GM12878 (cell line): ENCODE measurements at regions not wholly inside any gene's neighbourhood (a gene's known extent, or its start where the extent isn't known, plus 50 kb on each side); places are given as distances from the start of the nearest gene placed in this dataset.

Experiments used
- ATAC-seq: fragments of 200-7000 bp; cut with Tn5 transposase; 3 replicates; pipeline ENCODE4 v1.9.1; 2020; ENCODE audit warnings: mild to moderate bottlenecking, moderate library complexity
- BruUV-seq: library from RNA; stranded (reverse); fragments of 400-500 nt; replicated peaks from 2 replicates; lab custom pipeline; 2021; lab: Mats Ljungman, UMichigan
- CTCF ChIA-PET: fragments of 300-600 bp; sonication (Branson Sonifier 250); formaldehyde crosslinking; extraction: SDS; loops from one replicate; lab custom pipeline; 2021; ENCODE audit warnings: inconsistent platforms; lab: Yijun Ruan, JAX
- POLR2A ChIA-PET: fragments of 350-600 bp; formaldehyde crosslinking; extraction: SDS; loops from one replicate; lab custom pipeline; 2021; ENCODE audit warnings: inconsistent platforms; lab: Charles Lee
- RAD21 ChIA-PET: fragments of 300-600 bp; sonication (Branson Sonifier 250); formaldehyde crosslinking; loops from one replicate; lab custom pipeline; 2023; ENCODE audit warnings: antibody characterized with exemption; ENCODE audit not compliant: unreplicated experiment; lab: Charles Lee
- SMC1A ChIA-PET: fragments of 300-600 bp; sonication (Branson Sonifier 250); formaldehyde crosslinking; loops from one replicate; lab custom pipeline; 2023; ENCODE audit not compliant: unreplicated experiment, uncharacterized antibody; lab: Charles Lee
- DNase-seq: peaks from one replicate; pipeline ENCODE4 v3.0.0-alpha.2; 2011; ENCODE audit warnings: low read depth, low spot score
- FAIRE-seq: peaks from 3 replicates; lab custom pipeline; 2011; peaks lifted over from hg19 to GRCh38; lab: Jason Lieb, UNC
- H2AFZ ChIP-seq: 2 replicates; pipeline ENCODE4 v1.6.0; 2011; ENCODE audit warnings: low read depth, low read length, control low read depth; ENCODE audit not compliant: control insufficient read depth
- H3K27ac ChIP-seq: 2 replicates; pipeline ENCODE4 v1.5.1; 2011; ENCODE audit warnings: control low read depth; ENCODE audit not compliant: control insufficient read depth, insufficient read depth
- H3K27me3 ChIP-seq, 2 experiments: replicated peaks in 1 of 2; 2 replicates each; pipeline versions ENCODE4 v1.6.0 to v1.6.1; 2011; ENCODE audit warnings: low read length in 1 of 2; ENCODE audit not compliant: control insufficient read depth in 2 of 2, insufficient read depth in 2 of 2
- H3K36me3 ChIP-seq, 2 experiments: 2 replicates each; pipeline ENCODE4 v1.5.1; 2011; ENCODE audit warnings: low read length in 1 of 2; ENCODE audit not compliant: control insufficient read depth in 2 of 2, insufficient read depth in 2 of 2
- H3K4me1 ChIP-seq: 2 replicates; pipeline ENCODE4 v1.6.1; 2011; ENCODE audit warnings: mild to moderate bottlenecking, low read length, moderate library complexity, mixed read lengths; ENCODE audit not compliant: control insufficient read depth, insufficient read depth
- H3K4me2 ChIP-seq: 2 replicates; pipeline ENCODE4 v1.6.0; 2011; ENCODE audit warnings: control low read depth; ENCODE audit not compliant: control insufficient read depth, insufficient read depth
- H3K4me3 ChIP-seq: fragments of 200-600 bp; sonication (generic); 2 replicates; pipeline ENCODE4 v1.5.1; 2016
- H3K79me2 ChIP-seq: 2 replicates; pipeline ENCODE4 v1.6.0; 2011; ENCODE audit warnings: low read length; ENCODE audit not compliant: control insufficient read depth, insufficient read depth
- H3K9ac ChIP-seq: 2 replicates; pipeline ENCODE4 v1.8.0; 2011; ENCODE audit warnings: low read length, control low read depth, mixed read lengths; ENCODE audit not compliant: control insufficient read depth, insufficient read depth
- H3K9me3 ChIP-seq: replicated peaks from 3 replicates; pipeline ENCODE4 v1.5.1; 2011; ENCODE audit warnings: mild to moderate bottlenecking, low read length; ENCODE audit not compliant: control insufficient read depth, insufficient read depth
- H4K20me1 ChIP-seq: 2 replicates; pipeline ENCODE4 v1.6.0; 2011; ENCODE audit not compliant: control insufficient read depth, insufficient read depth
- ATF7 ChIP-seq: fragments of 450-650 bp; IDR thresholded peaks from 2 replicates; pipeline ENCODE4 v1.6.1; 2016; ENCODE audit warnings: low read depth, mild to moderate bottlenecking
- CBX3 ChIP-seq: fragments of 200-600 bp; sonication (generic); IDR thresholded peaks from 2 replicates; pipeline ENCODE4 v1.6.1; 2016; ENCODE audit warnings: low read depth, borderline replicate concordance
- ESRRA ChIP-seq: IDR thresholded peaks from 2 replicates; pipeline ENCODE4 v1.6.1; 2012; ENCODE audit warnings: mild to moderate bottlenecking, low read length, improper control_type of control experiment
- PML ChIP-seq: IDR thresholded peaks from 2 replicates; pipeline ENCODE4 v1.6.1; 2012; ENCODE audit warnings: low read length, inconsistent platforms
- SUPT20H ChIP-seq: IDR thresholded peaks from 2 replicates; pipeline ENCODE4 v1.6.1; 2011; ENCODE audit warnings: low read depth, mild to moderate bottlenecking, low read length, moderate library complexity, borderline replicate concordance; ENCODE audit not compliant: control insufficient read depth
- TCF12 ChIP-seq: IDR thresholded peaks from 2 replicates; pipeline ENCODE4 v1.6.1; 2011; ENCODE audit warnings: low read depth, mild to moderate bottlenecking, low read length
- TCF7 ChIP-seq: IDR thresholded peaks from 2 replicates; pipeline ENCODE4 v1.6.1; 2014; ENCODE audit warnings: antibody characterized with exemption, borderline replicate concordance
- ZBED1 ChIP-seq: IDR thresholded peaks from 2 replicates; pipeline ENCODE4 v1.6.1; 2016; ENCODE audit warnings: borderline replicate concordance
- WGBS: methylation state at CpG from one replicate; pipeline ENCODE4 v1.1.6; 2016; ENCODE audit warnings: low lambda C conversion rate; ENCODE audit not compliant: insufficient replicate concordance, insufficient coverage; ENCODE audit errors: missing lambda C conversion rate; 5-methylcytosine and 5-hydroxymethylcytosine counted together
- in situ Hi-C: fragments of 300-500 bp; cut with MboI; formaldehyde crosslinking; loops from 9 replicates; pipeline ENCODE4 v1.14.3; 2018; ENCODE audit warnings: mixed read lengths
- intact Hi-C: fragments of 100-400 bp; cut with micrococcal nuclease; formaldehyde crosslinking; loops from one replicate; pipeline ENCODE4 v1.14.2; 2022; ENCODE audit not compliant: unreplicated experiment
- TF ChIP-seq, protein P1 (sequence below): IDR thresholded peaks from 2 replicates; pipeline ENCODE4 v1.6.1; 2012; ENCODE audit warnings: improper control_type of control experiment, low read depth, low read length; ENCODE audit not compliant: insufficient replicate concordance

DNA sequence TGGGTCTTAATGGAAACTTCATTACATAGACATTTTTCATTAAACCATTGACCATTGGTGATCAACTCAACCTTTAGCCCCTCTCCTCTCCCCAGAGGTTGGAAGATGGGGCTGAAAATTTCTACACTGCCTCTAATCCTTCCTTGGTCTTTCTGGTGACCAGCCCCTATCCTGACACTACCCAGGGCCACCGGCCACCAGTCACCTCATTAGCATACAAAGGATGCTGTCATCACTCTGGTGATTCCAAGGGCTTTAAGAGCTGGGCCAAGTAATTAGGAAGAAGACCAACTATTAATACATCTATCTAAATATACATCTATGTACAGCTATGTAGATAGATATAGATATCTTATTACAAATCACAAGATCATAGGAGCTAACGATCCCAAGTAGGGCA, 111.2 kb upstream of the IRX6 start:
- H3K4me3 ChIP-seq: no peak overlapping the region
- H4K20me1 ChIP-seq: no peaks in the 10 kb centered on the region
- no peak overlapping the region for H2AFZ ChIP-seq
- SMC1A ChIA-PET: no interaction called here
- CTCF ChIA-PET: no interaction called here
- ATAC-seq (no peak), FAIRE-seq (no peak), DNase-seq (no peak)
- TF ChIP-seq ZBED1 (no peak), ESRRA (no peak), PML (no peak), TCF7 (no peak), TCF12 (no peak), SUPT20H (no peak), CBX3 (no peak), ATF7 (no peak)
- TF ChIP-seq, protein P1, sequence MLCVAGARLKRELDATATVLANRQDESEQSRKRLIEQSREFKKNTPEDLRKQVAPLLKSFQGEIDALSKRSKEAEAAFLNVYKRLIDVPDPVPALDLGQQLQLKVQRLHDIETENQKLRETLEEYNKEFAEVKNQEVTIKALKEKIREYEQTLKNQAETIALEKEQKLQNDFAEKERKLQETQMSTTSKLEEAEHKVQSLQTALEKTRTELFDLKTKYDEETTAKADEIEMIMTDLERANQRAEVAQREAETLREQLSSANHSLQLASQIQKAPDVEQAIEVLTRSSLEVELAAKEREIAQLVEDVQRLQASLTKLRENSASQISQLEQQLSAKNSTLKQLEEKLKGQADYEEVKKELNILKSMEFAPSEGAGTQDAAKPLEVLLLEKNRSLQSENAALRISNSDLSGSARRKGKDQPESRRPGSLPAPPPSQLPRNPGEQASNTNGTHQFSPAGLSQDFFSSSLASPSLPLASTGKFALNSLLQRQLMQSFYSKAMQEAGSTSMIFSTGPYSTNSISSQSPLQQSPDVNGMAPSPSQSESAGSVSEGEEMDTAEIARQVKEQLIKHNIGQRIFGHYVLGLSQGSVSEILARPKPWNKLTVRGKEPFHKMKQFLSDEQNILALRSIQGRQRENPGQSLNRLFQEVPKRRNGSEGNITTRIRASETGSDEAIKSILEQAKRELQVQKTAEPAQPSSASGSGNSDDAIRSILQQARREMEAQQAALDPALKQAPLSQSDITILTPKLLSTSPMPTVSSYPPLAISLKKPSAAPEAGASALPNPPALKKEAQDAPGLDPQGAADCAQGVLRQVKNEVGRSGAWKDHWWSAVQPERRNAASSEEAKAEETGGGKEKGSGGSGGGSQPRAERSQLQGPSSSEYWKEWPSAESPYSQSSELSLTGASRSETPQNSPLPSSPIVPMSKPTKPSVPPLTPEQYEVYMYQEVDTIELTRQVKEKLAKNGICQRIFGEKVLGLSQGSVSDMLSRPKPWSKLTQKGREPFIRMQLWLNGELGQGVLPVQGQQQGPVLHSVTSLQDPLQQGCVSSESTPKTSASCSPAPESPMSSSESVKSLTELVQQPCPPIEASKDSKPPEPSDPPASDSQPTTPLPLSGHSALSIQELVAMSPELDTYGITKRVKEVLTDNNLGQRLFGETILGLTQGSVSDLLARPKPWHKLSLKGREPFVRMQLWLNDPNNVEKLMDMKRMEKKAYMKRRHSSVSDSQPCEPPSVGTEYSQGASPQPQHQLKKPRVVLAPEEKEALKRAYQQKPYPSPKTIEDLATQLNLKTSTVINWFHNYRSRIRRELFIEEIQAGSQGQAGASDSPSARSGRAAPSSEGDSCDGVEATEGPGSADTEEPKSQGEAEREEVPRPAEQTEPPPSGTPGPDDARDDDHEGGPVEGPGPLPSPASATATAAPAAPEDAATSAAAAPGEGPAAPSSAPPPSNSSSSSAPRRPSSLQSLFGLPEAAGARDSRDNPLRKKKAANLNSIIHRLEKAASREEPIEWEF: no peak
- no peaks in the 10 kb centered on the region for H3K79me2 ChIP-seq
- intact Hi-C loops (no loop called here), in situ Hi-C loops (no loop called here)
- no peaks in the 10 kb centered on the region for H3K4me1 ChIP-seq
- no TSS peak for BruUV-seq
- POLR2A ChIA-PET: no interaction called here
- no peak overlapping the region for H3K9ac ChIP-seq
- no peak overlapping the region for H3K27ac ChIP-seq
- no peaks in the 10 kb centered on the region for H3K36me3 ChIP-seq
- WGBS: 18% methylated on average over 2 of the region's 2 CpGs
- no peaks in the 10 kb centered on the region for H3K27me3 ChIP-seq
- RAD21 ChIA-PET: no interaction called here
- no peaks in the 10 kb centered on the region for H3K9me3 ChIP-seq
- no peak overlapping the region for H3K4me2 ChIP-seq
